GM20000 (cell line): ENCODE measurements at regions not wholly inside any gene's neighbourhood (a gene's known extent, or its start where the extent isn't known, plus 50 kb on each side); places are given as distances from the start of the nearest gene placed in this dataset.

Experiments
- DNase-seq: peaks from one replicate; pipeline ENCODE4 v3.0.0; 2012; ENCODE audit warnings: low spot score
- TF ChIP-seq, protein P1 (sequence below): IDR thresholded peaks from 2 replicates; pipeline ENCODE4 v1.5.1; 2012; ENCODE audit warnings: mild to moderate bottlenecking, control low read depth; ENCODE audit errors: extremely low read depth, missing control alignments

DNA sequence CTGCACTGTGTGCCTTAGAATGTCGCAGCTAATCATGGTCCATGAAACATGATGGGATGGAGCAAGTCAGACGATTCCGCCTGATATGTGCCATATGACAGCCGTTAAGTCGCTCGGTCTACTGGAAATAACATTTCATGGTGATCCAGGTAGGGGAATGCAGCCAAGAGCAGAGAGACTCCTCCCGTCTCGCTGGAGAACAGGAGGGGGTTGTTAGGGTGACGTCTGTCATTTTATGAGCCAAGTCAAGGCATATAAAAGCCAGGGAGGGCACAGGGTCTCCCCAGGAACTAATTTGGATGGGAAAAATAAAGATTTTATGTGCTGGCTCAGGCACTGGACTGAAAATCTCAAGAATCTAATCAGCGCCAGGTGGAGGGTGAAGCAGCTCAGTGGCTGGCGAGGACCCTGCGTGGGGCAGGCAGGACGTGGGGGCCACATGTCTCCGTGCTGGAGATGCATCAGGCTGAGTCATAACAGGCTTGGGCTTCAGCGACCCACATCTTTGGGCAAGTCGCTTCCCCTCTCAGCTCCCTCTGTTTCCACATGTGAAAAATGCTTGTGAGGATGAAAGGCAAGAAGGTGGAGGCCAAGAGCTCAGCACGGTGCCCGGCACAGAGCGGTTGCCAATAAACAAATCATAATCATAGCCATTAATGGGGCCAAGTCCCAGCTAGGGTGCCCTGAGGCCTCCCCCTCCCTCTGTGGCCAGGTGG, 234.6 kb downstream of the ANKRD60 start:
- TF ChIP-seq, protein P1, sequence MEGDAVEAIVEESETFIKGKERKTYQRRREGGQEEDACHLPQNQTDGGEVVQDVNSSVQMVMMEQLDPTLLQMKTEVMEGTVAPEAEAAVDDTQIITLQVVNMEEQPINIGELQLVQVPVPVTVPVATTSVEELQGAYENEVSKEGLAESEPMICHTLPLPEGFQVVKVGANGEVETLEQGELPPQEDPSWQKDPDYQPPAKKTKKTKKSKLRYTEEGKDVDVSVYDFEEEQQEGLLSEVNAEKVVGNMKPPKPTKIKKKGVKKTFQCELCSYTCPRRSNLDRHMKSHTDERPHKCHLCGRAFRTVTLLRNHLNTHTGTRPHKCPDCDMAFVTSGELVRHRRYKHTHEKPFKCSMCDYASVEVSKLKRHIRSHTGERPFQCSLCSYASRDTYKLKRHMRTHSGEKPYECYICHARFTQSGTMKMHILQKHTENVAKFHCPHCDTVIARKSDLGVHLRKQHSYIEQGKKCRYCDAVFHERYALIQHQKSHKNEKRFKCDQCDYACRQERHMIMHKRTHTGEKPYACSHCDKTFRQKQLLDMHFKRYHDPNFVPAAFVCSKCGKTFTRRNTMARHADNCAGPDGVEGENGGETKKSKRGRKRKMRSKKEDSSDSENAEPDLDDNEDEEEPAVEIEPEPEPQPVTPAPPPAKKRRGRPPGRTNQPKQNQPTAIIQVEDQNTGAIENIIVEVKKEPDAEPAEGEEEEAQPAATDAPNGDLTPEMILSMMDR: no peak
- DNase-seq: no peak

- TF ChIP-seq, protein P1: no peak
- DNase-seq: no peak
Observed at GRCh38 chr20:57991211-57991881, 237.1 kb downstream of the ANKRD60 start.

DNA sequence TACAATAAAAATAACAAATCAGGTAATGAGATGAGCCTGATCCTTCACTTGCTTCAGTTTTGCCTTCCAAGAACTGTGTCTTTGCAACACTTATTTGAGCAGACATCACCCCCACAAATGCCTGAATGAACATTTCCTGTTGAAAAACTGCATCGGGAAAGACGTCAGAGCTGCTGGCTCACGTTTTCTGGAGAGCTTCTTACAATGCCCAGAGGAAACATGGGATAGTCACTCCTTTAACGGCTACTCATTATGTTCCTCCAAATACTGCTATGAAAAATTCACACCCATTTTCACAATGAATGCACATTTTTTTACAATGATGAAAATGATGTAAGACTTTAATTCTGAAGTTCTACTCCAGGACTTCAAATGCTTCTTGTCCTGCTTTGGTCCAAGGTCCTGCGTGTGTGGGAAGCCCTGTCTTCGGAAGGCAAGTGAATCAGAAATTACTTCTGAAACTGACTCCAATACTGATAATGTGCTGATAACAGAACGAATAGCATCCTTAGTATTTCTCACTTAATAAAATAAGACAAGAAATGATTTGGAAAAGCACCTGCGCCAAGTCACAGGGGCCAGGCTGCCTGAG, 238.0 kb downstream of the ANKRD60 start:
- no peak for DNase-seq
- TF ChIP-seq, protein P1: no peak

DNA sequence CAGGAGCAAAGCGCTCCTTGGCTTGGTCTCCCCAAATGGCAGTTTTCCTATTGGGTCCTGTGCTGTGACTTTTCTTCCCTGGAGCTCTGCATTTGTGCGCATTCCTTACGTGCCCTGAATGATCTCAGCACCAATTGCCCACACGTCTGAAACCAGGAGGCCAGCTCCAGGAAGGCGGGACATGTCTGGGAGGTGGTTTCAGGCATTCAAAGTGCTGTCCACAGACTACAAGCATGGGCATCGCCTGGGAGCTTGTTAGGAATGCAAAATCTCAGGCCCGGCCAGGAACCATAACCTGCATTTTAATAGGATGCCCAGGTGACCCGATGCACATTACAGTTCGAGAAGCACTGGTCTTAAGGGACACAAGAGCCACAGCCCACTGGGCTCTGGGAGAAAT, 239.6 kb downstream of the ANKRD60 start:
- no peak for DNase-seq
- TF ChIP-seq, protein P1: no peak

DNA sequence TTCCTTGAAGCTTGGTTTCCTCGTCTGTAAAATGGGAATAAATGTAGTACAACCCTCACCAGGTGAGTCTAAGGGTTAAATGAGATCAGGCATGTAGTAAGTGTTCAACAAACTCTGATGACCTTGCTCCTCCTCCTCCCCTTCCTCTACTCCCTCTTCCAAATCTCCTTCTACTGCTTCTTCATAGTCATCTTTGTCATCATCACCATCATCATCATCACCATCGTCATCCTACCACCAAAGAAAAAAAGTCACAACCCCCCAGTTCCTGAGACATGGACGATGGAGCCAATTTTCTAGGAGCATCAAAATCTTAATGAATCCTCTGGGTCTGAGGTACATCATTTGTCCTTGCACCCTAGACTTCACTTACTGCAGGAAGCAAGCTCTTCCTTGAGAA, 240.0 kb downstream of the ANKRD60 start:
- TF ChIP-seq, protein P1: no peak
- DNase-seq: no peak

GRCh38 chr20:57987659-57988058, 240.8 kb downstream of the ANKRD60 start:
- no peak for DNase-seq
- TF ChIP-seq, protein P1: no peak

DNA sequence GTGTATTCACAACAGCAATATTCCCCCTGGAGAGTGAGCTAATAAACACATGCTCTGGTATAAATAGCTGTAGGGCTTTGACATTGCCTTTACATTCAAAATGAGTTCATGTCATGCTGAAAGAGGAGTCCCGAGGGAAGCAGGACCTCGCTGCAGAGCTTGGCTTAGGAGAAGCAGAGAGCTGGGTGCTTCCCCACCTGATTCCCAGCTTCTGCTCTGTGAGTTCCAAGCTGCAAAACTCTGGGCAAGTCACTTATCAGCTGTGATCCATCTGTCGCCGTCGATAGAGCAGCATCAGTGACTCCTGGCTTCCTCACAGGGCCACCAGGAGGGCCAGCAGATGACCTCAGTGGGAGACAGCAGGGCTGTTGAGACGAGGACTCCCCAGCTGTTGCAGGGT, 241.8 kb downstream of the ANKRD60 start:
- DNase-seq: no peak
- TF ChIP-seq, protein P1: no peak
